Astrocyte of the cerebellum (primary cell): ENCODE measurements at regions not wholly inside any gene's neighbourhood (a gene's known extent, or its start where the extent isn't known, plus 50 kb on each side); places are given as distances from the start of the nearest gene placed in this dataset.

Experiments used
- DNase-seq: peaks from one replicate; pipeline ENCODE4 v3.0.0-alpha.2; 2011; ENCODE audit warnings: low read depth
- H3K4me3 ChIP-seq: 2 replicates; pipeline ENCODE4 v1.5.1; 2011; ENCODE audit warnings: mild to moderate bottlenecking, low read depth, low read length, moderate library complexity
- in situ Hi-C: cut with HindIII; loops from 2 replicates; pipeline ENCODE4 v1.10.0; 2017; ENCODE audit warnings: low sequenced_read_pairs
- TF ChIP-seq, protein P1 (sequence below): IDR thresholded peaks from 2 replicates; pipeline ENCODE4 v1.5.1; 2012; ENCODE audit warnings: low read length, low read depth, moderate library complexity, mild to moderate bottlenecking; ENCODE audit errors: missing control alignments

DNA sequence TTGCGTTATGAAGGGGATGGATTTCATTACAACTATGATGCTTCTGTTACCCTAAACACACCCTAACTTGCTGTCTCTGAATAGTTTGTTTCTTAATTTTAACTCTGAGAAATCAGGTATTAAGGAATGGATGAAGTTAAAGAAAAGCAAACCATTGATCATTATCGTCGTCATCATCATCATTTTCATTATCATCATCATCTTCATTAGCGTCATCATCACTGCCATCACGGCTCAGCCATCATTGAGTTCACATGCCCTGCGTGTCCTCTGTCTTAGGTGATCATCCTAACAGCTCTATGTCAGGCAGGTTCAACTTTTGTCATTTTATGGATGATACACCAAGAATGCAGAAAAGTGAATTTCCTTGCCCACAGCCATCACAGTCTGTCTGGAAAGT, 477.5 kb upstream of the EEF2KMT start:
- no peak for DNase-seq
- TF ChIP-seq, protein P1, sequence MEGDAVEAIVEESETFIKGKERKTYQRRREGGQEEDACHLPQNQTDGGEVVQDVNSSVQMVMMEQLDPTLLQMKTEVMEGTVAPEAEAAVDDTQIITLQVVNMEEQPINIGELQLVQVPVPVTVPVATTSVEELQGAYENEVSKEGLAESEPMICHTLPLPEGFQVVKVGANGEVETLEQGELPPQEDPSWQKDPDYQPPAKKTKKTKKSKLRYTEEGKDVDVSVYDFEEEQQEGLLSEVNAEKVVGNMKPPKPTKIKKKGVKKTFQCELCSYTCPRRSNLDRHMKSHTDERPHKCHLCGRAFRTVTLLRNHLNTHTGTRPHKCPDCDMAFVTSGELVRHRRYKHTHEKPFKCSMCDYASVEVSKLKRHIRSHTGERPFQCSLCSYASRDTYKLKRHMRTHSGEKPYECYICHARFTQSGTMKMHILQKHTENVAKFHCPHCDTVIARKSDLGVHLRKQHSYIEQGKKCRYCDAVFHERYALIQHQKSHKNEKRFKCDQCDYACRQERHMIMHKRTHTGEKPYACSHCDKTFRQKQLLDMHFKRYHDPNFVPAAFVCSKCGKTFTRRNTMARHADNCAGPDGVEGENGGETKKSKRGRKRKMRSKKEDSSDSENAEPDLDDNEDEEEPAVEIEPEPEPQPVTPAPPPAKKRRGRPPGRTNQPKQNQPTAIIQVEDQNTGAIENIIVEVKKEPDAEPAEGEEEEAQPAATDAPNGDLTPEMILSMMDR = no peak
- no peak overlapping the region for H3K4me3 ChIP-seq
- in situ Hi-C loops = no loop called here

DNA sequence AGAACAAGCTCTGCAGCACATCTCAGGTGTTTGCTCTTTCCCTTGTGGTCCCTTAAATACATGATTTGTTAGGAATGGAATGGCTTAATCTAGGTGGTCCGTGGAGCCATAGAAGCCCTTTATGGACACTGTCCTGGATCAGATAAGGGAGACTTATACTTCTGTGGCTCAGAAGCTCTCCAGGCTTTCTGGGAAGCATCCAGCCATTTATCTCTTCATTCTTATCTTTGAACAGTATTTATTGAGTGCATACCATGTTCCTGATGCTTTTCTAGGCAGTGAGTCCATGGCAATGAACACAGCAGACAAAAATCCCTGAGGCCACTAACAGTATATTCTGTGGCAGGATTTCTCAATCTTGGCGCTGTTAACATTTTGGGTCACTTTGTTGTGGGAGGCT, 474.5 kb upstream of the EEF2KMT start:
- TF ChIP-seq, protein P1 = no peak
- in situ Hi-C loops = no loop called here
- no peak overlapping the region for H3K4me3 ChIP-seq
- no peak for DNase-seq

GRCh38 chr16:5571446-5571845, 473.9 kb upstream of the EEF2KMT start:
- H3K4me3 ChIP-seq = no peak overlapping the region
- TF ChIP-seq, protein P1 = no peak
- DNase-seq = no peak
- in situ Hi-C loops = no loop called here

DNA sequence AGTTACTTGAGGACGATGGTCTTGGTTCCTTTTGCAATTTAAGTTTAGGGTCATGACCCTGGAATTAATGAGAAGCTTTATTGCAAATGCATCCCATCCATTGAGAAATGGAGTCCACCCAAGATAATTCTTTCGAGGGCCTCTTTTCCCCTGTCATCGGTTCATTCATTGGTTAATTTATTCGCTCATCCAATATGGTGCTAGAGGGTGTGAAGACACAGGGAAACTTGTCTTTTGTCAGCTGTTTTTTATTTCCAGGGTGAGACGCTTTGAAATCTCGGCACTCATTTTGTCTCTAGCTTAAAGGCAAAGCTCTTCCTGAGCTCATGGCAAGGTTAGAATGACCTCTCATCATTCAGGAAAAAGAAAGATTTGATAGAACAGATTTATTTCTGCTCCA, 464.2 kb upstream of the EEF2KMT start:
- TF ChIP-seq, protein P1 = no peak
- DNase-seq = no peak
- in situ Hi-C loops = no loop called here
- H3K4me3 ChIP-seq = no peak overlapping the region

DNA sequence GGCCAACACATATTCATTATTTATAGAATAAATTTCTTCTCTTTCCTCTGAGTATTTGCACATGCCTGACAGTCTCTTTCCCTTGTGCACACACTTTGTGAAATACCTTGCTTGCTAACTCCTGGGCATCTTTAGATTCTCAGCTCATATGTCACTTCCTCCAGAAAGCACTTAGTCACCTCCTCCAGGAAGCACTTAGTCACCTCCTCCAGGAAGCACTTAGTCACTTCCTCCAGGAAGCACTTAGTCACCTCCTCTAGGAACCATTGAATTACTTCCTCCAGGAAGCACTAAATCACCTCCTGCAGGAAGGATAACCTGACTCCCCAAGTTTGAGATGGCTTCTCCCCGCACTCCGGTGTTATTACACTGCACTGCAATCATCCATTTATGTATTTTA, 462.5 kb upstream of the EEF2KMT start:
- no peak for DNase-seq
- TF ChIP-seq, protein P1 = no peak
- H3K4me3 ChIP-seq = no peak overlapping the region
- in situ Hi-C loops = no loop called here

GRCh38 chr16:5557966-5558365, 460.4 kb upstream of the EEF2KMT start:
- no peak for DNase-seq
- TF ChIP-seq, protein P1 = no peak
- H3K4me3 ChIP-seq = no peak overlapping the region
- in situ Hi-C loops = no loop called here

DNA sequence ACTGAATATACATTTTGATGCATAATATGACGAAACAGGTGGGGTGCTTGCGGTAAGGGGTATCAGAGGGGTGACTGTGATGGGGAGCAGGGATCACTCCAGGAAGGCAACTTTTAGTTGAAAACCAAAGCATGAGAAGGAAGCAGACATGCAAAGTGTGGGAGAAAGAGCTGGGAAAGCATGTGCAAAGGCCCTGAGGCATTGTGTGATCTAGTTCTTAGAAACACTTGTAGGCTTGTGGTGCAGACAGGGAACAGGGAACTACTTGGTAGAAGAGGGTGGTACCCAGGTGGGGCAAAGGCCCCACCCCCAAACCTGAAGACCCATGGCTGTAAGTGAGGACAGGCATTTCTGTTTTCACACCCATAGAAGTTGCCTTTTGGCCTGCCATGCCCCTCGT, 459.9 kb upstream of the EEF2KMT start:
- H3K4me3 ChIP-seq = no peak overlapping the region
- DNase-seq = no peak
- TF ChIP-seq, protein P1 = no peak
- in situ Hi-C loops = no loop called here
